Liver (tissue), 7 donors: ENCODE measurements at regions not wholly inside any gene's neighbourhood (a gene's known extent, or its start where the extent isn't known, plus 50 kb on each side); places are given as distances from the start of the nearest gene placed in this dataset.

Experiments
- DNase-seq: peaks from one replicate; pipeline ENCODE4 v3.0.0-alpha.2; 2017; ENCODE audit warnings: low spot score
- H3K27ac ChIP-seq, 2 donors: one replicate each; pipeline ENCODE4 v1.7.0; 2013; ENCODE audit warnings: inconsistent platforms in 2 of 2, low read length in 2 of 2, control low read depth in 1 of 2, low read depth in 1 of 2, mild to moderate bottlenecking in 1 of 2
- H3K27me3 ChIP-seq, 4 donors: one replicate each; pipeline versions ENCODE4 v1.6.1 to v1.7.0; 2013; ENCODE audit warnings: low read length in 3 of 4, inconsistent platforms in 1 of 4, mild to moderate bottlenecking in 1 of 4, moderate library complexity in 1 of 4; ENCODE audit not compliant: control insufficient read depth in 4 of 4, insufficient read depth in 4 of 4
- H3K36me3 ChIP-seq, 4 donors: one replicate each; pipeline versions ENCODE4 v1.6.1 to v1.7.0; 2013; ENCODE audit warnings: low read length in 3 of 4, mild to moderate bottlenecking in 3 of 4, low read depth in 1 of 4, moderate library complexity in 1 of 4; ENCODE audit not compliant: control insufficient read depth in 4 of 4, insufficient read depth in 3 of 4
- H3K4me1 ChIP-seq, 4 donors: one replicate each; pipeline versions ENCODE4 v1.6.1 to v1.7.0; 2013; ENCODE audit warnings: low read length in 3 of 4, mild to moderate bottlenecking in 3 of 4, moderate library complexity in 1 of 4; ENCODE audit not compliant: control insufficient read depth in 4 of 4, insufficient read depth in 4 of 4
- H3K4me3 ChIP-seq, 3 donors: one replicate each; pipeline versions ENCODE4 v1.6.1 to v1.7.0; 2013; ENCODE audit warnings: low read length in 3 of 3, control low read depth in 1 of 3, low read depth in 1 of 3, mild to moderate bottlenecking in 1 of 3
- H3K9ac ChIP-seq, 2 donors: one replicate each; pipeline ENCODE4 v1.7.0; 2013; ENCODE audit warnings: low read length in 2 of 2, mild to moderate bottlenecking in 2 of 2, moderate library complexity in 2 of 2, control low read depth in 1 of 2, low read depth in 1 of 2
- H3K9me3 ChIP-seq, 4 donors: one replicate each; pipeline versions ENCODE4 v1.6.1 to v1.7.0; 2013; ENCODE audit warnings: low read length in 3 of 4; ENCODE audit not compliant: control insufficient read depth in 4 of 4
- ATF3 ChIP-seq: IDR thresholded peaks from 2 replicates; pipeline ENCODE4 v1.6.1; 2016; ENCODE audit warnings: antibody characterized with exemption
- EGR1 ChIP-seq, 2 donors: IDR thresholded peaks; 2 replicates each; pipeline ENCODE4 v1.6.1; 2016 to 2018; ENCODE audit warnings: antibody characterized with exemption in 2 of 2, low read depth in 2 of 2
- FOXA1 ChIP-seq: IDR thresholded peaks from 2 replicates; pipeline ENCODE4 v1.6.1; 2016; ENCODE audit warnings: antibody characterized with exemption
- FOXA2 ChIP-seq: IDR thresholded peaks from 2 replicates; pipeline ENCODE4 v1.6.1; 2016; ENCODE audit warnings: antibody characterized with exemption
- GABPA ChIP-seq, 2 donors: IDR thresholded peaks in 1 of 2; conservative IDR thresholded peaks in 1 of 2; 2 replicates each; pipeline ENCODE4 v1.6.1; 2016; ENCODE audit warnings: antibody characterized with exemption in 2 of 2, mild to moderate bottlenecking in 1 of 2, moderate library complexity in 1 of 2
- HNF4A ChIP-seq, 2 donors: conservative IDR thresholded peaks; 2 replicates each; pipeline ENCODE4 v1.6.1; 2016; ENCODE audit warnings: antibody characterized with exemption in 2 of 2, mild to moderate bottlenecking in 2 of 2
- JUND ChIP-seq, 2 donors: IDR thresholded peaks; 2 replicates each; pipeline ENCODE4 v1.6.1; 2016; ENCODE audit warnings: antibody characterized with exemption in 2 of 2
- NR2F2 ChIP-seq: IDR thresholded peaks from 2 replicates; pipeline ENCODE4 v1.6.1; 2016; ENCODE audit warnings: antibody characterized with exemption
- RAD21 ChIP-seq, 2 donors: IDR thresholded peaks; 2 replicates each; pipeline ENCODE4 v1.6.1; 2016; ENCODE audit warnings: antibody characterized with exemption in 2 of 2, mild to moderate bottlenecking in 2 of 2
- REST ChIP-seq: IDR thresholded peaks from 2 replicates; pipeline ENCODE4 v1.6.1; 2016; ENCODE audit warnings: antibody characterized with exemption, mild to moderate bottlenecking
- RXRA ChIP-seq, 2 donors: IDR thresholded peaks; 2 replicates each; pipeline ENCODE4 v1.6.1; 2017 to 2018; ENCODE audit warnings: antibody characterized with exemption in 2 of 2, mild to moderate bottlenecking in 1 of 2
- SP1 ChIP-seq: IDR thresholded peaks from 2 replicates; pipeline ENCODE4 v1.6.1; 2018; ENCODE audit warnings: antibody characterized with exemption, mild to moderate bottlenecking
- TAF1 ChIP-seq: conservative IDR thresholded peaks from 2 replicates; pipeline ENCODE4 v1.6.1; 2016; ENCODE audit warnings: antibody characterized with exemption, mild to moderate bottlenecking
- YY1 ChIP-seq: IDR thresholded peaks from 2 replicates; pipeline ENCODE4 v1.6.1; 2016; ENCODE audit warnings: antibody characterized with exemption, mild to moderate bottlenecking
- ZBTB33 ChIP-seq: IDR thresholded peaks from 2 replicates; pipeline ENCODE4 v1.6.1; 2016; ENCODE audit warnings: antibody characterized with exemption
- WGBS: extraction: QIAGEN DNeasy Blood & Tissue Kit; methylation state at CpG from one replicate; pipeline ENCODE4 v1.1.7; 2013; 5-methylcytosine and 5-hydroxymethylcytosine counted together
- donor health status: healthy.
- donor health status: healthy.
- donor health status: healthy.
- donor health status: healthy.

- TF ChIP-seq ATF3 (no peak), TAF1 (no peak), FOXA1 (no peak), RAD21 (IDR thresholded peaks at IDR 0.05) (no peak), JUND (IDR thresholded peaks at IDR 0.05) (no peak), FOXA2 (no peak)
- no peaks in the 10 kb centered on the region for H3K4me1 ChIP-seq
- no peak for DNase-seq
- no peaks in the 10 kb centered on the region for H3K9me3 ChIP-seq
- H3K9ac ChIP-seq = no peak overlapping the region
- H3K4me3 ChIP-seq = no peak overlapping the region
- H3K27ac ChIP-seq = no peak overlapping the region
- H3K36me3 ChIP-seq = no peaks in the 10 kb centered on the region
- no peaks in the 10 kb centered on the region for H3K27me3 ChIP-seq
- WGBS = 67% methylated on average over 2 of the region's 2 CpGs
Measured at GRCh38 chr13:57375876-57376275, 208.9 kb downstream of the PRR20E start.

GRCh38 chr13:57408312-57408711, 223.2 kb upstream of the PCDH17 start:
- TF ChIP-seq ATF3 (no peak), NR2F2 (no peak), GABPA (IDR thresholded peaks at IDR 0.05 in 1 of 2, conservative IDR thresholded peaks at IDR 0.05 in 1 of 2) (no peak), RXRA (IDR thresholded peaks at IDR 0.05) (no peak), FOXA1 (no peak), TAF1 (no peak), YY1 (no peak), SP1 (no peak), JUND (IDR thresholded peaks at IDR 0.05) (no peak), ZBTB33 (no peak), RAD21 (IDR thresholded peaks at IDR 0.05) (no peak), EGR1 (IDR thresholded peaks at IDR 0.05; ENCODE audit: low read depth in 2 of 2) (no peak), HNF4A (conservative IDR thresholded peaks at IDR 0.05) (no peak), REST (no peak), FOXA2 (no peak)
- H3K4me3 ChIP-seq = no peak overlapping the region
- H3K9me3 ChIP-seq = no peaks in the 10 kb centered on the region
- H3K4me1 ChIP-seq = no peaks in the 10 kb centered on the region
- H3K36me3 ChIP-seq = no peaks in the 10 kb centered on the region
- DNase-seq = no peak
- H3K27me3 ChIP-seq = no peaks in the 10 kb centered on the region
- 94% methylated on average over 2 of the region's 2 CpGs for WGBS
- H3K9ac ChIP-seq = no peak overlapping the region
- no peak overlapping the region for H3K27ac ChIP-seq
